EL (cell line): ENCODE measurements at regions not wholly inside any gene's neighbourhood (a gene's known extent, or its start where the extent isn't known, plus 50 kb on each side); places are given as distances from the start of the nearest gene placed in this dataset.
"Not testable (repeated sequence)": the region's sequence is repeated elsewhere in the genome, so short reads cannot be mapped to it uniquely, and the experiment has no call there.

ENCODE experiments used
- DNase-seq: peaks from one replicate; pipeline ENCODE4 v3.0.0-alpha.2; 2016

GRCh38 chr1:181204530-181204929 is 116.0 kb downstream of the IER5 start:
- no peak for DNase-seq

GRCh38 chr1:181205901-181206300 is 117.4 kb downstream of the IER5 start:
- no peak for DNase-seq

- DNase-seq, result no peak
Observed at GRCh38 chr1:181206513-181206912, 118.0 kb downstream of the IER5 start.

- no peak for DNase-seq
Observed at GRCh38 chr1:181206979-181207790, 118.7 kb downstream of the IER5 start.

GRCh38 chr1:181208083-181208482 is 119.6 kb downstream of the IER5 start:
- no peak for DNase-seq

GRCh38 chr1:181208967-181209366 is 120.5 kb downstream of the IER5 start:
- no peak for DNase-seq

GRCh38 chr1:181213056-181213455 is 124.6 kb downstream of the IER5 start:
- DNase-seq, result no peak

GRCh38 chr1:181216591-181216994 is 128.1 kb downstream of the IER5 start:
- DNase-seq, result no peak

- no peak for DNase-seq
Observed at GRCh38 chr1:181219938-181220337, 131.4 kb downstream of the IER5 start.

- DNase-seq, result no peak
Observed at GRCh38 chr1:181221078-181221477, 132.6 kb downstream of the IER5 start.

GRCh38 chr1:181222972-181223505 is 134.5 kb downstream of the IER5 start:
- no peak for DNase-seq

GRCh38 chr1:181226728-181227127 is 138.2 kb downstream of the IER5 start:
- DNase-seq, result not testable (repeated sequence)

GRCh38 chr1:181239086-181239485 is 150.6 kb downstream of the IER5 start:
- DNase-seq, result no peak

GRCh38 chr1:181246320-181246719 is 157.8 kb downstream of the IER5 start:
- not testable (repeated sequence) for DNase-seq

GRCh38 chr1:181248361-181248760 is 159.9 kb downstream of the IER5 start:
- DNase-seq, result not testable (repeated sequence)

GRCh38 chr1:181249186-181249585 is 160.7 kb downstream of the IER5 start:
- DNase-seq, result no peak

- no peak for DNase-seq
Observed at GRCh38 chr1:181250038-181250437, 161.5 kb downstream of the IER5 start.

GRCh38 chr1:181251001-181251712 is 162.7 kb downstream of the IER5 start:
- peak; percentile 63 for DNase-seq

GRCh38 chr1:181251713-181252075 is 163.2 kb downstream of the IER5 start:
- no peak for DNase-seq

GRCh38 chr1:181253601-181254000 is 165.1 kb downstream of the IER5 start:
- not testable (repeated sequence) for DNase-seq

GRCh38 chr1:181255270-181255929 is 166.9 kb downstream of the IER5 start:
- peak; percentile 97 for DNase-seq

GRCh38 chr1:181257117-181257516 is 168.6 kb downstream of the IER5 start:
- DNase-seq, result no peak

- DNase-seq, result no peak
Observed at GRCh38 chr1:181259026-181259745, 170.7 kb downstream of the IER5 start.
